Thyroid gland (tissue), 4 donors: ENCODE measurements at regions not wholly inside any gene's neighbourhood (a gene's known extent, or its start where the extent isn't known, plus 50 kb on each side); places are given as distances from the start of the nearest gene placed in this dataset.

Source experiments
- CTCF ChIP-seq, 6 experiments: fragments of 200-600 bp in 3 of 6; fragments of 450-650 bp in 3 of 6; sonication (generic) in 3 of 6; IDR thresholded peaks; one replicate each; pipeline ENCODE4 v1.5.1; 2016 to 2019; ENCODE audit warnings: antibody characterized with exemption in 6 of 6, mild to moderate bottlenecking in 2 of 6, inconsistent platforms in 1 of 6, moderate library complexity in 1 of 6
- POLR2A ChIP-seq, 2 donors: fragments of 450-650 bp; IDR thresholded peaks; one replicate each; pipeline ENCODE4 v1.6.1; 2017; ENCODE audit warnings: antibody characterized with exemption in 2 of 2, mild to moderate bottlenecking in 2 of 2, moderate library complexity in 1 of 2

- TF ChIP-seq CTCF (IDR thresholded peaks at IDR 0.05) (no peak), POLR2A (IDR thresholded peaks at IDR 0.05) (no peak)
These were observed 85.6 kb upstream of the RPH3AL start for GRCh38 chr17:438191-438590.
